G401.6 (cell line): ENCODE measurements at regions not wholly inside any gene's neighbourhood (a gene's known extent, or its start where the extent isn't known, plus 50 kb on each side); places are given as distances from the start of the nearest gene placed in this dataset.
A peak's percentile ranks its signal among the peaks of the same experiment; 100 is the strongest.

ENCODE experiments used
- FAIRE-seq: peaks from 2 replicates; lab custom pipeline; 2012; peaks lifted over from hg19 to GRCh38; lab: Jason Lieb, UNC

DNA sequence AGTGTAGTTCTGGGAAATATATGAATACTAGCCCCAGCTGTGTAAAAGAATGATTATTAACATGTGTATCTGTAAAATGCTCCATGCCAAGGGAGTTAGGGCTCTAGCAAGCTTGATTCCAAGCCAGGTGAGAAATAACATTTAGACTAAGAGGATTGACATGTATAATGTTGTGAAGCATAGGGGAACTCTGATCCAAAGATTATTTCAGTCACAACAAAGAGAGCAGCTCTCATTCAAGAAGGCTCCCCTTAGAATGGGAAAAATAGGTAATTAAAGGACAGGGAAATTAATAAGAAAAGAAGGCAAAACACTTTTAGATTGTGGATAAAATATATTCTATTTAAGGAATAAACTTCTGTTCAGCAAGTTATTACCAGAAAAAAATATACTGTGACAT is 347.3 kb upstream of the CDH7 start:
- FAIRE-seq: no peak

DNA sequence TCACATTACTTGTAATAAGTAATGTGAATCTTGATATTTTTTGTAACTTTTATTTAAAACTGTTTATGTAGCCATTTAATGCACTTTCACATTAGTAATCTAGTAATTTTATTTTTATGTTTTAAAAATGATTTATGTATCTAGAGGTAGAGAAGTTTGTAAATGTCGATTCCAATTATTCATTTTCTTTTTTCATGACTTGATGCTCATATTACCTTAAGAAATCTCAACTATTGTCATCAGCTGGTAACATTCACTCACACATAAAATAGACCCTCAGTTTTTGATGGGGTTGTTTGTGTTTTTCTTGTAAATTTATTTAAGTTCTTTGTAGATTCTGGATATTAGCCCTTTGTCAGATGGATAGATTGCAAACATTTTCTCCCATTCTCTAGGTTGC is 351.7 kb upstream of the CDH7 start:
- peak; percentile 33 for FAIRE-seq

DNA sequence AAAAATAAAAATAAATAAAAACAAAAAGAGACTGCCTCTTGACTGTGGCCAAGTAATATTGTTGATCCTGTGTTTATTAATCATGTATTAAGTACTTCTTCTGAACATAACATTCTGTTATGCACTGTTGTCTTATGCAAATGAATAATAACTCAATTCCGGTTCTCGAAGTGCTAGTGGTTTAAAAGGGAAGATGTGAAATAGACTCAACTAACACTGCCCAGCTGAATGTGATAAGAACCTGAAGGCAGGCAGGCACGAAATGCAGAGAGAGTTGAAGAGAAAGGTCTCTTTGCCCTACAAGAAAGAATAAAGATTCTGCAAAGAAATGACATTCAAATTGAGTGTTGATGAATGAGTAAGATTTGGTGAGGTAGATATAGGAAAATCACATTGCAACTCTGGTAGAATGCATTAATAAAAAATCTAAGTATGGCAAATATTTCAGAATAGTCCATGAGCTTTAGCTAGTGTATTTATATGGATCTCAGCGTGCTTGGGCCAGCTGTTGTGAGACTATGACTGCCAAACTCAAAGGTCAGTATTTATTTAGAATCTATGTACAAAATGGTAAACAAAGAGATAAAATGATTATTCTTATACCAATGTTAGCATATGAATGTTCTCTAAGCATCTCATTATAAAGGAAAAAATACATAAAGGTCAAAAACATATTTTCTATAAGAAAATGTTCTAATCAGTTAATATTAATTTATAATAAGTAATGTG is 352.3 kb upstream of the CDH7 start:
- FAIRE-seq: no peak

DNA sequence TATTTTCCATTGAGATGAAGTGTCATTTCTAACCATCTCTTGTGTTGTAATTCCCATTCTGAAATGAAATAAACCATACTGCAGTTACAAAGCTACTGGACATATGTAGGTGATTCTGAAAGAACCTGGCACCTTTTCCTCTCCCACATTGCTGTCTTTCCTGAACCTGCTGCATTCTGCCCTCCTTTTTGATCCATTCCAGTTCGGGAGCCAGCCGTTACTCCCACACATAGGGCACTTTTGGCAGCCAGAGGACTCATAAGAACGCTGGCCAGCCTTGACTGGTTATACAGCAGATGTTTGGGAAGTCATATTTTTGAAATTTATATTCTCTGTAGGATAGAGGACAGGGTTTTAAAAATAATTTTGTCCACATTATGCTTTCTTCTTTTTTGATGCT is 369.8 kb upstream of the CDH7 start:
- FAIRE-seq: no peak

- no peak for FAIRE-seq
These were observed 370.2 kb upstream of the CDH7 start for GRCh38 chr18:65380571-65380970.

DNA sequence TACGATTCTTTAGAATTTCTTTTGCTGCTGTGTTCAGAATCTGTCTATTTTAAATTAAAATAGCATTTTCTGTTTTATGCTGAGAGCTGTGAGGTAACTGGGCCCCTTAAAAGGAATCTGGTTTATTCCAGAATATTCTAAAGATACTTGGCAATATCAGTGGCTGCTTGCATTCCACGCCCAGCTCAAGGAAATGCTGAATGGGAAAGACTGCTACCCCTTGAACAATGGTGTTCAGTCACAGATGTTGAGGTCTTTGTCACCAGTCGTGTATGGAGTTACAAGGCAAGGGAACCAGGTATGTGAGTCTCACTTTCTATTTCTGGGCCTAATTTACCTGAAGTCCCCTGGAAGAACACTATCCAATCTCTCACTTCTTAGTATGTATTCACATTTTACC is 377.9 kb upstream of the CDH7 start:
- FAIRE-seq: no peak

DNA sequence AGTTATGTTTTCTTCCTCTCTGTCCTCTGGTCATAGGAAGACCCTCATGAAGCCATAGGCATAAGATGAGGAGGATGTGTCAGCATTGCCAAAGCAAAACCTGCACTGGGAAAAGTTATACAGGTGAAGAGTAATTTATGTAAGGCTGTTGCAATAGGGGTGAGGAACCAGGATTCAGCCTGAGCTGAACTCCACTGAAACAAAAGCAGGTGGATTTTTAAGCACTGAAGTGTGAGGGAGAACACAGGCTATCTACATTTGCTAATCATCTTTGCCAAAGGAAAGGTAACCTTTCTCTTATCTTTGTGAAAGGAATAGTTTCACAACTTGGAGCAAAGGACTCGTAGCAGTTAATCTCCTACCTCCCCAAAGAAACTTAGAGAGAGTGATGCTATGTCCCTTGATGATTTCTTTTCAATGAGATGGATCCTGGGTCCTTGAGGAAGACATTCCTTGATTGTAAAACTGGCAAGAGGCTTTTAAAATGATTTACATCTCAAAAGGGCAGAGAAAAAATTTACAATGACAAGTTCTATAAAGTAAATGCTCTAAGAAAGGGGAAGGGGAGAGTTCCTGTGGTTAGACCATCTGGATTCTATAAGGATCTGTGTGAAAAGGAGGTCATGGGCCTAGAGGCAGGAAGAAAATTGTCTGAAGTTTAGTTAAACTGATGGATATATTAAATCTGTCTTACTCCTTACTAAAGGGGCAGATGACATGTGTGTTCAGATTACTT is 385.4 kb upstream of the CDH7 start:
- FAIRE-seq: no peak

DNA sequence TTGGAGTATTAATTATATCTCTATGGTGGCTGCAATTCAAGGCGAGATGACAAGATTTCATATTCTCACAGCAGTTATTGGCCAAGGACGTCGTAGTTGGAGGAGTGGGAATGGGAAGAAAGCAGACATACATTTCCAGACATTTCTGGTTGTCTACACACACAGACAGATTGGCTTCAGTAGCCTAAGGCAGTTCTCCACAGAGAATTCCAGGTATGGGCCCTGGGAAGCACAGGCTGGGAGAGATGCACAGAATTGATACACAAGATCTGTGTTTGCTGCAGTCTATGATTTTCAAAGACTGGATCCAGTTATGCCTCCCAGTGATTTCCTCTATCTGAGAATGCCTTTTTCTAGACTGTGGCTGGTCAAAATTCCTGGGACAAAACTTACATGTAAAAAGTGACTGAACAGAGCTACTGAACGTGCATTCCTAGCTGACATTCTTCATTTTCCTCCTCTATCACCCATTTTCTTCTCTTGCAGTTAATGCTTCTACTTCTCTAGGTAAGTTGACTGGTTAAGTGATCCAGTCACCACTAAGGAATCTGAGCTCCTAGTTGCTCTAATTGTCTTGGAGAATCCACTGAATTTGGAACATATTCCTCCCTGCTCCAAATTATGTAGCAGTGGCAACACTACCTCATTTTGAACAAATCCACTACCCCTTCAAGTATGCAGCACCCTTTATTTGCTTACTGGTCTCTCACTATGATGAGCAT is 386.7 kb upstream of the CDH7 start:
- no peak for FAIRE-seq

DNA sequence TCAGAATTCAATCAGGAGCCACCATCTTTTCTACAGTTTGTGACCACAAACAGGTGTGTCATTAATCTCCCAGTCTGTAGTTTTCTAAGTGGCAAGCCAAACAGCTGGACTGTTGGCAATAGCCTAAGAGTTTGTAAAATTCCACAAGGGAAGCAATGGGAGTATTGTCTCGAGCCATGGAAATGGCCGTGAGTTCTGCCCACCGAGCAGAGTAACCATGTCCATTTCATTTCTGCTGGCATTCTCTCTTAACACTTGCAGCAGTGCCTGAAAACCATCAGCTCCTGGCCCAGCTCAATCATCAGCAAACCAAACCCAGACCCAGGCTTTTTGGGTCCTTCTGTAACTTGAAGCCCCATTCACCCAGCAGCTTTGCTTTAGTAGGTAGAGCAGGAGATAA is 387.8 kb upstream of the CDH7 start:
- no peak for FAIRE-seq

- no peak for FAIRE-seq
These were observed 391.3 kb upstream of the CDH7 start for GRCh38 chr18:65359479-65359878.

DNA sequence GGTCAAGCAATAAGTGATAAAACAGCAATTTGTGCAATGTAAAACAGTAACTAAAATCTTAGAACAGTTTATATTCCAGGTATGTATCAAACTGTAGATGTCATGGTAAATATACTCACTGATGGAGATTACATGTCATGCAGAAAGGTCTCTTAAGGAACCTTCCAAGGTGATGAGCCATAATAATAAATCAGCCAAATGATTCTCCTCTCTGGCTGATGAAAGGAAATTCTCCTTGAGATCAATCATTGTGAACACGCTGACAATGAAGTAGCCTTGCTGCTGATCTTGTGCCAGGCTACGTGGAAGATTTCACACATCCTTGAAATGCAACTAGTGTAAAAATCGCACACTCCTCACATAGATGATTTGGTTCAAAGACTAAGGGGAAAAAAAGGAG is 392.5 kb upstream of the CDH7 start:
- no peak for FAIRE-seq

DNA sequence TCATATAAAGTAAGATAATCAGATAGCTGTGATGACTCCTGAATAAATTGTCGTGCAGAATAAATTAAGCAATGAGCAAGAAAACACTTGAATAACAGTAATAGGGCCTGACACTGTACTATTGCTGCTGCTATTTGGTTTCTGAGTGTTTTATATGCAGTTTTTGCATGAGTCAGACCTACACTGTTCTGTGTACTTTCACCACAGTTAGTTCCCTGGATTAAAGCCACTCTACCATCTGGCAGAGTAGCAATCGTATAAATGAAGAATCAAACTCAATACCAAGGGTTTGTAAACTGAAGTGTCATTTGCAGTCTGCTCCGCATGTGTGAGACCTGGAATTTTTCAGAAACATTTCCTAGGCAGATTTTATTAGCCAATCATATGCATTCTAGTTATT is 398.6 kb upstream of the CDH7 start:
- FAIRE-seq: no peak

GRCh38 chr18:65349635-65350034 is 401.2 kb upstream of the CDH7 start:
- no peak for FAIRE-seq

- no peak for FAIRE-seq
These were observed 403.4 kb upstream of the CDH7 start for GRCh38 chr18:65347446-65347845.

DNA sequence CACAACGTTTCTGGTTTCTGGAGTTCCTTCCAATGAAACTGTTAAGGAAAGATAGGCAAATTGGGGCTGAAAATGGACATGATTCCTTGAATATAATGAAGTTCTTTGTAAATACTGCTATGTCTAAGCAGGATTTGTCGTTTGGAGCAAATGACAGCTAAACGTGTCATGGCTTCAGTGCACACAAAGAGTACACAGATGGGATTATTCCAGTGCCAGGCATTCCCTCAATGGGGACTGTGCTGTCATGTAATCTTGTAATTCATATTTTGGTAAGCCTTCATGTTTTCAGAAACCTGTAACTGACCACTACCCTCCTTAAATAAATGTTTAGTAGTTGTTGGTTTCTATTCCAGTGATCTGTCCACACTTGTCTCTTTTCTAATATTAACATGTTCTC is 404.7 kb upstream of the CDH7 start:
- no peak for FAIRE-seq

- FAIRE-seq: no peak
These were observed 407.2 kb upstream of the CDH7 start for GRCh38 chr18:65343571-65343970.

DNA sequence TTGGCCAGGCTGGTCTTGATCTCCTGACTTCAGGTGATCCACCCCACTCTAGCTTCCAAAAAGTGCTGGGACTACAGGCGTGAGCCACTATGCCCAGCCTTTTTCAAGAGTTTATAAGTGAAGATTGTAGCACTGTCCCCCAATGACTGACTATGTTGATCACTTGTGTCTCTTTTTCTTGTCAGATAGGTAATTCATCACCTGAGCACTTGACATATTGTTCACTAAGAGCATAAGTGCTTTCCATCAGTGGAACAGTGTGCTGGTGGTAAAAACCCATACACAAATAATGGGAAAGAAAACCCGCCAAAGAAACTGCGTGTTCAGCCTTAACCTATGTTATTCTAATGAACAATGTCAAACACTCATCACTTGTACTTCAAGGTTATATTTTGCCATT is 414.4 kb upstream of the CDH7 start:
- FAIRE-seq: no peak

GRCh38 chr18:65329010-65329409 is 421.8 kb upstream of the CDH7 start:
- no peak for FAIRE-seq

DNA sequence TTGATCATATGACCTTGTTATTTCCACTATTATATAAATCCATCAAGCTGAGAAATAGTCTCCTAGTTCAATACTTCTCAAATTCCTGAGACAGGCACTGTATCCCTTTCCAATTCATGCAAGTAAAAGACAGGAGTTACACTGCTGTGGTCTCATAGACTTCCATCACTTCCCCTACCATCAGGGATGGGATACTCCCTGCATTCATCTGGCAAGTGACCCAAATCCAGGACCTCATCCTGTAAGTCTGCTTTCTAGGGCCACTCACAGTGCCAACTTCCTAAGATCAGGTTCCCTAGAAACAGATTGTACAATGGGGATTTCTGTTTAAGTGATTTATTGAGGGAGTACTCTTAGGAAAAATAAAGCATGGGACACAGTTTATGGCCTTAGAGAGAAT is 424.0 kb upstream of the CDH7 start:
- FAIRE-seq: no peak

GRCh38 chr18:65322895-65323294 is 427.9 kb upstream of the CDH7 start:
- FAIRE-seq: no peak

- no peak for FAIRE-seq
These were observed 452.4 kb upstream of the CDH7 start for GRCh38 chr18:65298422-65298821.

DNA sequence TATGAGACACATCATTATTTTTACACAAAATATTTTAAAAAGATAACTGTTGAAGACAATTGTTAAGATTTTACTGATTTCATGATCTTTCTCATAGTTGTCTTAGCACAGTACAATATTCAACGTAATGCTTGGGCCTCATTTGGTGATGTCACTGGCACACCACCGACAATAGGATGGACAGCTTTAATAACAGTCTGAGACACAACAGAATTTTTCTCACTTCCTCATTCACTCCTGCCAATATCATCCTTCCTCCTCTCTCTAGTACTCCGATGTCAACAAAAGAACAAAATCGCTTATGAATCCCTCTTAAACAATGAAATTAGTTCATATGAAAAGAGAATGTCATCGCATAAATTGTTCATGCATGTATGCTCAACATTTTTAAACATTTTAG is 461.9 kb upstream of the CDH7 start:
- FAIRE-seq: no peak

- FAIRE-seq: no peak
These were observed 463.2 kb upstream of the CDH7 start for GRCh38 chr18:65287652-65288051.

- no peak for FAIRE-seq
These were observed 468.7 kb upstream of the CDH7 start for GRCh38 chr18:65282096-65282495.
